Osteocyte (in vitro differentiated cells): ENCODE measurements at regions not wholly inside any gene's neighbourhood (a gene's known extent, or its start where the extent isn't known, plus 50 kb on each side); places are given as distances from the start of the nearest gene placed in this dataset.

ENCODE experiments used
- DNase-seq: peaks from one replicate; pipeline ENCODE4 v3.0.0; 2021; ENCODE audit warnings: mixed read lengths; ENCODE audit not compliant: unreplicated experiment; ENCODE audit errors: extremely low spot score
- H3K27ac Mint-ChIP-seq: one replicate; pipeline ENCODE4 v1.8.0; 2021; ENCODE audit warnings: mild to moderate bottlenecking, mixed read lengths; ENCODE audit not compliant: unreplicated experiment
- H3K27me3 Mint-ChIP-seq: one replicate; pipeline ENCODE4 v1.8.0; 2021; ENCODE audit warnings: mixed read lengths; ENCODE audit not compliant: unreplicated experiment
- H3K36me3 Mint-ChIP-seq: one replicate; pipeline ENCODE4 v1.8.0; 2021; ENCODE audit warnings: mixed read lengths; ENCODE audit not compliant: unreplicated experiment
- H3K4me1 Mint-ChIP-seq: one replicate; pipeline ENCODE4 v1.8.0; 2021; ENCODE audit warnings: mixed read lengths; ENCODE audit not compliant: unreplicated experiment
- H3K4me3 Mint-ChIP-seq: one replicate; pipeline ENCODE4 v1.8.0; 2021; ENCODE audit warnings: mild to moderate bottlenecking, moderate library complexity, mixed read lengths; ENCODE audit not compliant: unreplicated experiment
- H3K9me3 Mint-ChIP-seq: one replicate; pipeline ENCODE4 v1.8.0; 2021; ENCODE audit warnings: mixed read lengths; ENCODE audit not compliant: unreplicated experiment
- TF ChIP-seq, protein P1 (sequence below): fragments of 200-600 bp; sonication (generic); IDR thresholded peaks from 2 replicates; pipeline ENCODE4 v1.5.0; 2021; ENCODE audit warnings: antibody characterized with exemption, mild to moderate bottlenecking, moderate library complexity

DNA sequence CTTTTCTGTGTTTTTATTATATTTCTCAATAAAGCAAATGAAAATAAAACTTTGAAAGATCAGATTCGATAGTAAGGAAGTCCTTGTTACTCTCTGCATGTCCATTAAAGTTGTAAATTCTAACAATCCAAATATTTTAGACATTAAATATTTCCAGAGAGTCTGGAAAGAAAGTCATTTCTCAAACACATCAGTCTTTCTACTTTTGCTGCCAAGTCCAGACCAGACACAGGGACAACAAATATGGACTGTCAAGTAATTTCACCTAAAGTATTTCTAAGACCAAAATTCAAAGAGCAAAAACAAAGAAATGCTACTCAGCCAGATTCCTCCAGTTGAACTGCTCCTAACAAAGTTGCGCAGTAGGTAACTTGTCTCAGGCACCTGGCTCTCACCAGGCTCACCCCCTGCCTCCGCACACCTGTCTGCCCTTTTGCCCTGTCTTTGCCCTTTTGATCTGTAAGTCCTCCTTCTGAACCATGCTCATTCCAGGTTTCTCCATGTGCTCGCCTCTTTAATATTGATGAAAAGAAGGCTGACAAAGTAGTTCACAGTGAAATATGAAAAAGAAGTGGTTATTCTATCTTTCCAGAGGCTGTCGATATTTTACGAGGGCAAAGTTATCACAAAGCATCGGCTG lies 300.5 kb downstream of the C7orf25 start:
- no peak overlapping the region for H3K27ac Mint-ChIP-seq
- peaks cover 37% of the 10 kb centered on the region for H3K27me3 Mint-ChIP-seq
- DNase-seq: no peak
- H3K9me3 Mint-ChIP-seq: no peaks in the 10 kb centered on the region
- H3K4me3 Mint-ChIP-seq: no peak overlapping the region
- TF ChIP-seq, protein P1, sequence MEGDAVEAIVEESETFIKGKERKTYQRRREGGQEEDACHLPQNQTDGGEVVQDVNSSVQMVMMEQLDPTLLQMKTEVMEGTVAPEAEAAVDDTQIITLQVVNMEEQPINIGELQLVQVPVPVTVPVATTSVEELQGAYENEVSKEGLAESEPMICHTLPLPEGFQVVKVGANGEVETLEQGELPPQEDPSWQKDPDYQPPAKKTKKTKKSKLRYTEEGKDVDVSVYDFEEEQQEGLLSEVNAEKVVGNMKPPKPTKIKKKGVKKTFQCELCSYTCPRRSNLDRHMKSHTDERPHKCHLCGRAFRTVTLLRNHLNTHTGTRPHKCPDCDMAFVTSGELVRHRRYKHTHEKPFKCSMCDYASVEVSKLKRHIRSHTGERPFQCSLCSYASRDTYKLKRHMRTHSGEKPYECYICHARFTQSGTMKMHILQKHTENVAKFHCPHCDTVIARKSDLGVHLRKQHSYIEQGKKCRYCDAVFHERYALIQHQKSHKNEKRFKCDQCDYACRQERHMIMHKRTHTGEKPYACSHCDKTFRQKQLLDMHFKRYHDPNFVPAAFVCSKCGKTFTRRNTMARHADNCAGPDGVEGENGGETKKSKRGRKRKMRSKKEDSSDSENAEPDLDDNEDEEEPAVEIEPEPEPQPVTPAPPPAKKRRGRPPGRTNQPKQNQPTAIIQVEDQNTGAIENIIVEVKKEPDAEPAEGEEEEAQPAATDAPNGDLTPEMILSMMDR: no peak
- peaks cover 5% of the 10 kb centered on the region for H3K4me1 Mint-ChIP-seq
- peaks cover 2% of the 10 kb centered on the region for H3K36me3 Mint-ChIP-seq

DNA sequence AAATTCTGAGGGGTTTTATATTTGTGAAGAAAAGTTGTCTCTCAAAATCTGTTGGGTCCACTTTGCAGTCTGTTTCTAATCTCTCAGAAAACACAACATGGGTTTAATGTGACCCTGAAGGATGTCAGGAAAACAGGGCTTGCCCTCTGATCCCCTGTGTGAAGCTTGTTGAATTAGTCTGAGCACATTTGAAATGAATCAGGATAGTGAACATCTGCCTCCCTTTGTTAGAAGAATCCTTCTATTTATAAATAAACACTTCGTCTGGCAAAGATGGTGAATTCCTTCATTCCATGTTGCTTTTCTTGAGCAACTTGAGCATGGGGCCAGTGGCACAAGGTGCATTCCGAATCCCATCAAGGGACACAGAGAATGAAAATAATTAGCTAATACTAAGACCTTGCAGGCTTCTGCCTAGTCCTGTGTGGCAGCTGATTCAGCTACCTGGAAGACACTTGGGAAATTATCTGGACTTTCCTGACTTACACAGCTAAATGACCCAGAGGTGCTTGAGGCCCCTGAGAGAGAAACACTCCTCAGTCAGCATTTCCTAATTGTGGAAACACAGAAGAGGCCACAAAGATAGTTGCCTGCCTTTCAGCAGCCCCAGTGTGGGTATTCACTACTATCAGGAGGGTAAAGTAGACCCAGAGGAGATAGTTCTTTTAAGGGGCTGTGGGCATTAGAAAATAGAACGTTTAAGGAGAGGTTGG lies 305.5 kb downstream of the C7orf25 start:
- Mint-ChIP-seq H3K27me3 (peaks cover 48% of the 10 kb centered on the region), H3K9me3 (no peaks in the 10 kb centered on the region), H3K4me3 (no peak overlapping the region), H3K4me1 (peaks cover 22% of the 10 kb centered on the region), H3K27ac (peak overlapping the region; percentile 1), H3K36me3 (peaks cover 2% of the 10 kb centered on the region)
- DNase-seq: no peak
- TF ChIP-seq, protein P1: no peak

DNA sequence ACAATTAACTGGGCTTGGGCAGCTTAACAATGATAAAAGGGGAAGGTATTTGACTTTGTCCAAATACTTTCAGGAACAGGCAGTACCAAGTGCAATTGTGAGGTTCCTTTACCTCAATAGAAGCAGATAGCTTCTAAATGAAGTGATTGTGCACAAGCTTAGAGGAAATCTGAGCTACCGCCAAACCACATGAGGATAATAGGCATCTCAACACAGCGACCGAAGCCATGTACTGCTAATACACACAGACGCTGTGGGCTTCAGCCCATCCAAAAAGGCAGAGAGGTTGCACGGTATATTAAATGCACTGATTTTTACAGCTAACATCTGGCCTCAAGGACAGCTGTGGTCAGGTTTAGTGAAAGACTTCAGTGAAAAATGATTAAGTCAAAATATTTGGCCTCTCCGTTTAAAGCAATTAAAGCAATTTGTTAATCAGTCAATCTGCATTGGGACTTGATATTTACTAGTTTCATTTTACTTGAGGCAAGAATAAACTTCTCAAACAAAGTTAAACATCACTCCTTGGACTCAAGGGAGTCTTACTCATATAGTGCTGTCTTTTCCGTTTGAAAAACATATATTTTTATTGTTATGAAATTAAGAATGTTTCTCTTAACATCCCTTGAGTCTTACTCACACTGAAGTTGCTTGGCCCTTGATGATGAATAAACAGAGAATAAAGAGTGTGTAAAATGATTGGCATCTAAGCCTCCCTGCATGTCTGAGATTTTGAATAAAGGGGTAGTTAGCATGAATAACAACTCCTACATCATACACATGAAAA lies 306.3 kb downstream of the C7orf25 start:
- peak overlapping the region; percentile 1 for H3K27ac Mint-ChIP-seq
- DNase-seq: no peak
- no peaks in the 10 kb centered on the region for H3K9me3 Mint-ChIP-seq
- peaks cover 22% of the 10 kb centered on the region for H3K4me1 Mint-ChIP-seq
- peak overlapping the region; percentile 3 for H3K4me3 Mint-ChIP-seq
- TF ChIP-seq, protein P1: no peak
- peaks cover 2% of the 10 kb centered on the region for H3K36me3 Mint-ChIP-seq
- peaks cover 48% of the 10 kb centered on the region for H3K27me3 Mint-ChIP-seq

DNA sequence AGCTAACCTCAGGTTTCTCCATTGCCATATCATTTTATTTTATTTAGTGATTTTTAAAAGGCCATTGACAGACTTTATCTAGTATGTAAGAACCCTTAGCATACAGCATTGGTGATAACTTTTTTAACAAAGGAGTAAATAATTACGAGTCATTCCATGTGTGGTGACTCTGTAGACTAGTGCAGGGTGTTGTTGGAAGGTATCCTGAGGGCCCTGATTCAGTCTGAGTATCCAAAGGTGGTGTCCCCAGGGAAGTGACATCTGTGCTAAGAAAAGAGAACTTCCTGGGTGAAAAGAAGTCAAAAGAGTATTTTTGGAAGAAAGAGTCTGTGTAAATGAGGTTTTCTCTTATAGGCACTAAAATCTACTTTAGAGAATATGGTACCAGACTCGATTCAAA lies 308.4 kb downstream of the C7orf25 start:
- peaks cover 22% of the 10 kb centered on the region for H3K4me1 Mint-ChIP-seq

More for the DNA sequence above, 308.4 kb downstream of the C7orf25 start:
- Mint-ChIP-seq H3K4me3 (no peak overlapping the region), H3K9me3 (no peaks in the 10 kb centered on the region), H3K27ac (no peak overlapping the region), H3K27me3 (peaks cover 38% of the 10 kb centered on the region), H3K36me3 (peaks cover 2% of the 10 kb centered on the region)
- TF ChIP-seq, protein P1: no peak
- DNase-seq: no peak
